DMS 273 (cell line): ENCODE measurements at regions not wholly inside any gene's neighbourhood (a gene's known extent, or its start where the extent isn't known, plus 50 kb on each side); places are given as distances from the start of the nearest gene placed in this dataset.
A peak's percentile ranks its signal among the peaks of the same experiment; 100 is the strongest.
"Not testable (repeated sequence)": the region's sequence is repeated elsewhere in the genome, so short reads cannot be mapped to it uniquely, and the experiment has no call there.

ENCODE experiments used
- DNase-seq: peaks from one replicate; lab custom pipeline; 2025; ENCODE audit not compliant: unreplicated experiment; lab: John Stamatoyannopoulos, UW

DNA sequence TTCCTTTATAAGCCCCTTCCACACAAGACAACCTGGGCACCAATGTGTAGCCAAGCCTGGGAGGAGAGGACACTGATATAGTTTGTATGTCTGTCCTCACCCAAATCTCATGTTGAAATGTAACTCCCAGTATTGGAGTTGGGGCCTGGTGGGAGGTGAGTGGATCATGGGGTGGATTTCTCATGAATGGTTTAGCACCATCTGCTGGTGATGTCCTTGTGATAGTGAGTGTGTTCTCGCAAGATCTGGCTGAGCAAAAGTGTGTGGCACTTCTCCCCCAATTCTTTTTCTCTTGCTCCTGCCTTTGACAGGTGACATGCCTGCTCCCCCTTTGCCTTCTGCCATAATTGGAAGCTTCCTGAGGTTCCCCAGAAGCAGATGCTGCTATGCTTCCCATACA is 135.8 kb downstream of the USP31 start:
- peak; percentile 49 for DNase-seq

DNA sequence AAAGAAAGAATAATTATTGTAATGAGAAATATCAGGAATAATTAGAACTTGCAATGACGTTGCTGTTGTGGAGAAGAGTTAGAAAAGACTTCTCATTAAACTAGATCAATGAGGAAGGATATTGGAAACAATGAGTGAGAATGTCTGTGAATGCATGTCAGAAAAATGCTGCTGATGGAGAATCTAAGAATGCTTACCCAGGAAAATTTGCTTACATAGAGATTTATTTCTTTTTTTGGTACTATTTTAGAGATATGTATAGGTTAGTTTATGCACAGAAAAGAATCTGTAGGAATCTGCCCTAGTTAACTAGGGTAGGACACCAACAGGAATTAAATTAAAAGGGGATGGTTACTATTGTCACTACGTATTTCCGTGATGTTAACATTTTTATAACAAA is 140.2 kb downstream of the USP31 start:
- no peak for DNase-seq

DNA sequence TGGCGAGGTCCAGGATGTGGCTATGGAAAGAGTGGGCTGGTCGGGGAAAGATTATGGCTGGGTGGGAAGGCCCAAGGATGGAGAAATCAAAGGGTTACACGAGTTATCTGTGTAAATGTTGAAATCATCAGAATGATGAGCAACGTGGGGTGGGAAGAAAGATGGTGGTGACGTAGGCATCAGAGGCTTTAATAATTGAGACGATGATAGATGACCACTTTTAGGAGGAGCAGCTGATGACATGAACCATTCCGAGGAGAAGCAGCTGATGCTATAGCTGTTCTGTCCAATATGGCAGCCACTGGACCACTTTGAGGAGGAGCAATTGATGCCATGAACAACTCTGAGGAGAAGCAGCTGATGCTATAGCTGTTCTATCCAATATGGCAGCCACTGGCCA is 141.2 kb downstream of the USP31 start:
- DNase-seq, result no peak

DNA sequence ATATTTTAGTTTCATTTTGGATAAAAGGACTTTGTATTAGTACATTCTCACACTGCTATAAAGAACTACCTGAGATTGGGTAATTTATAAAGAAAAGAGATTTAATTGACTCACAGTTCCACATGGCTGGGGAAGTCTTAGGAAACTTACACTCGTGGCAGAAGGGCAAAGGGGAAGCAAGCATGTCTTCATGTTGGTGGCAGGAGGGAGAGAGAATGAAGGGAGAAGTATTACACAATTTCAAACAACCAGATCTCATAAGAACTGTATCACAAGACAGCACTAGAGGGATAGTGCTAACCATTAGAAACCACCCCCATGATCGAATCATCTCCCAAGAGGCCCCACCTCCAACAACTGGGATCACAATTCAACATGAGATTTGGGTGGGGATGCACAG is 142.9 kb downstream of the USP31 start:
- DNase-seq, result no peak

DNA sequence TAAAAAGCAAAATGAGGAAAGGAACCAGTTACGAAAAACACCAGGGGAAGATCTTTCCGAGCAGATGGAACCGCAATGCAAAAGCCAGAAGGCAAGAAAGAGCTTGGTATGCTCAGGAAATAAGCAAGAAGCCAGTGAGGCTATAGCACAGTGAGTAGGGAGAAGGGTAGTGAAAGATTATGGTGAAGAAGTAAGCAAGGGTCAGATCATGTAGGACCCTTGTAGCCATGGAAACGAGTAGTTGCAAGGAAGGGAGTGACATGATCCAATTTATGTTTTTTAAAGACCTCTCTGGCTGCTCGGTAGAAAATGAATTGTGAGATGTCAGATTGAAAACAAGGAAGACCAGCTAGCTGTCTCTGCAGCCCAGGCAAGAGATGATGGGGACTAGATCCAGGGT is 143.3 kb downstream of the USP31 start:
- DNase-seq, result no peak

DNA sequence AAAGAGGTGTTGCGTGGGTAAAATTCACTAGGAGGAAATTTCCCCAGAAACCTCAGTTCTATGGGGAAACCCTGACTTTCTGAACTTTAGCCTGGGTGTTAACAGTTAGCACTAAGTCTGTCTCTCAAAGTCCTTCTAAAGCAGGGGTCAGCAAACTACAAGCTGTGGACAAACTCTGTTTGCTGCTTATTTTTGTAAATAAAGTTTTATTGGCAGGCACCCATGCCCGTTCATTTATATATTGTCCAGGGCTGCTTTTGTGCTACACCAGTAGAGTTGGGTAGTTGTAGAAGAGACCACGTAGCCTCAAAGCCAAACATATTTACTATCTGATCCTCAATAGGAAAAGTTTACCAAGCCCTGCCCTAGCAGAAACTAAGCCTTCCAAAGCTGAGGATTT is 159.7 kb downstream of the USP31 start:
- no peak for DNase-seq

DNA sequence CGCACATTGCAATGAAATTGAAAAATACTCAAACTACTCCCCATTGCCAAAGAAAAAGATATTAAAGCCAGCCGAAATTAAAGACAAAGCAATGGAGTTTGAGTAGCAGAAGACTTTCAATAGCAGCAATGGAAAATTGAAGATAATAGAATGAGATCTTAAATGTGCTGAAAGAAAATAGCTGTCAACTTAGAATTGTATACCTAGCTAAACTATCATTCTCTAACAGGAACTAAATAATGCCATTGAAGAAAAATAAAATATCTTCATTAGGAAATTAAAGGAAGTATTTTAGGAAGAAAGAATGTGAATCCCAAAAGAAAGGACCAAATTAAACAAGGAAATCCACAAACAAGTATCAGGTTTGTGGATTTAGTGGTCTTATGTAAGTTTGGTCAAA is 165.6 kb downstream of the USP31 start:
- DNase-seq, result no peak

DNA sequence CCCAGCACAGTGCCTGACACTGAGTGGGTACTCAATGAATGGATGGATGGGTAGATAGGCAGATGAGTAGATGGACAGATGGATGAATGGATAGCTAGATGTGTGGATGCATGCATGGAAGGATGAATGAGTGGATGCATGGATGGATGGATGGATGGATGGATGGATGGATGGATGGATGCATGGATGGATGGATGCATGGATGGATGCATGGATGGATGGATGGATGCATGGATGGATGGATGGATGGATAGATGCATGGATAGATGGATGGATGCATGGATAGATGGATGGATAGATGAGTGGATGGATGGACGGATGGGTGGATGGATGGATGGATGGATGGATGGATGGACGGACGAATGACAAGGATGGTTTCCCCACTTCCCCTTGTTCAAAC is 166.6 kb downstream of the HS3ST2 start:
- not testable (repeated sequence) for DNase-seq

DNA sequence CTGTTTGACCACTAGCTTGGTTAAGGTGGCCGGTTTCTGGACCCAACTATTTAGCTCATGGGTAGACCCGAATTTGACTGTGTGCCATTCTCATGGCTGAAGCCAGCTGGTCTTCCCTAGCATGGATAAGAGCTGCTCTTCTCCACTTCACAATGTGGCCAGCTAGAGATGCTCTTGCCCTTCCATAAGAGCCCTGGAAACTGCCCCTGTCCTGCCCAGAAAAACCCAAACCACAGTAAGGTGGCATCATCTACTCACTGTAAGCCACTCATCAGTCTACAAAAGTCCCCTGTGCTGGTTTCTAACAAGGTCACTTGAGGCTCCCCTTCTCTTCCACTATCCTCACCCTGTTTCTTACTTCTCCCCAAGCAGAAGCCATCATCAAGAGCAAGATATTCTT is 165.1 kb downstream of the HS3ST2 start:
- DNase-seq, result no peak

DNA sequence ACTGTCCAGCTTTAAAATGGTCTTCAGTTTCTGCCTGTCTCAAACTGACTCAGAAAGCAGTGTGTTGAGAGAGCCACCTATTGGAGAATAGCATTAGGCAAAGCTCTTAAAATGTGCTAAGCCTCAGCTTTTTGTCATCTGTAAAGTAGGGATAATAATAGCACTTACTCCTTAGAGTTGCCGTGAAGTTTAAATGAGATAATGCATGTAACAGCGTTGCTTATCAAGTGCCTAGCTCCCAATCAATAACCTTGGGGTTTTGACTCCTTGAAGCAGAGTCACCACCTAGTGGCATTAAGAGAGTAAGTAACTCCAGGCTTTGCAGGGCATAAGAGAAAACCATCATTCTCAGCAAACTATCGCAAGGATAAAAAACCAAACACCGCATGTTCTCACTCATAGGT is 163.3 kb downstream of the HS3ST2 start:
- DNase-seq, result peak; percentile 21

DNA sequence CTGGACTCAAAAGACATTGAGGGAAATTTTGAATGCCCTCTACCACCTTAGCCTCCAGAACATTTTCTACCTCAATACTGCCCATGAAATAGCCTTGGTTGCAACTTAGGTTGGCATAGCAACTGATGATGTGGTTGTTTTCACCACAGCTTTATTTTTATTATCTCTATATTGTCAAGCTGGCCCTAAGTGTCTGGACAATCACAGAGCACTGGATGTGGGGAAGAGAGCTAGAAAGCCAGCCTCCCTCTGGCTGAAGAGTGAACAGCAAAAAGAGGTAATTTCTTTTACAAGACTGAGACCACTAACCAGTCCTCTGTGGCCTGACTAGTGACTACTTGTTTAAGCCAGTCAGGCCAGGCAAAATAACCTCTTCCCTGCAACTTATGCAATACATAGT is 159.6 kb downstream of the HS3ST2 start:
- DNase-seq, result no peak

DNA sequence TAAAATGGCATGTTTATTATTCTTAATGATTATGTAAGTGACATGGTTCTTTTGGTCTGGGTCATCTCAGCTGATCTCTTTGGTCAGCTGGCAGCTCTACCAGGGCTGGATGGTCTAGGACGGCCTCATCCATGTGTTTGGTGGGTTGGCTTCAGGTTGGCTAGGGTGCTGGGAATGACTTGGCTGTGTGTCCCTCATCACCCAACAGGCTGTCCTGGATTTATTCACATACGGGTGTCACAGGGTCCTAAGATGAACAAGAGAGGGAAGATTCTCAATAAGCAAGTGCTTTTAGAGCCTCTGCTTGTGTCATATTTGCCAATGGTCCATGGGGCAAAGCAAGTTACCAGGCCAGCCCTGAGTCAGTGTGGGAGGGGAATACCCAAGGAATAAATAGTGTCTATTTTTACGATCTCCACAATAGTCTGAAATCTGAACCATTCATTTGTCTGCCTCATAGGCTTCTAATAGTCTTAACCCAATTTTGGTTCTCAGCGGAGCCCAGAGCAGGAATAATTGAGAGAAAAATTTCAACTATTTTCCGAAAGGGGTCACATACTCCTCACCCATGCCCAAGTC is 157.5 kb downstream of the HS3ST2 start:
- DNase-seq, result no peak

DNA sequence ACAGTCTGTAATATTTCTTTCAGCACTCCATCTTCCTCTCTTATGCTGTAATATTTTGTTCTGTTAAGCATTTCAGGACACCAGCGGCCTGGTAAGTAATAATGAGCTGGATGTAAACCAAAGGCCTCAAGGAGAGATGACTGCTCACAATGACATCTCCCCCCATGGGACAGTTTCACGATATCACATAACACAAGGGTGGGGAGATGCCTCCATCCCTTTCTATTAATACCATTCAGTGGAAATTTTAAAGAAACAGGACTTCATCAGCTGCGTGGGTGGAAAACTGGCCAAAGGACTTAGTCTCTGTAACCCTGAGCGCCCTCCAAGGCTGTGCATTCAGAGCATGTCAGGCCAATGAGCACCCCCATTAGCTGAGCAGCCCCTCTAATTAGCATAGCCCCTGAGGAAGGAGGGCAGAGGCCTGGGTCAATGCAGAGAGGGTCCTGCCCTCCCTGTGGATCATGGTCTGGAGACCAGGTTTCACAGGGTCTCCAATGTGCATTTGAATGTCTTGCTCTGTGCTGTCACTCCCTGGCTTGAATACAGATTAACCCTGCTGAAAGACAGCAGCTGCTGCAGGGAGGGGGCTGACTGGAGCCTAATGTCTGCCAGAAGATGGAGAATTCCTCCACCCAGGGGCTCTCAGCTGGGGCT is 156.4 kb downstream of the HS3ST2 start:
- no peak for DNase-seq

DNA sequence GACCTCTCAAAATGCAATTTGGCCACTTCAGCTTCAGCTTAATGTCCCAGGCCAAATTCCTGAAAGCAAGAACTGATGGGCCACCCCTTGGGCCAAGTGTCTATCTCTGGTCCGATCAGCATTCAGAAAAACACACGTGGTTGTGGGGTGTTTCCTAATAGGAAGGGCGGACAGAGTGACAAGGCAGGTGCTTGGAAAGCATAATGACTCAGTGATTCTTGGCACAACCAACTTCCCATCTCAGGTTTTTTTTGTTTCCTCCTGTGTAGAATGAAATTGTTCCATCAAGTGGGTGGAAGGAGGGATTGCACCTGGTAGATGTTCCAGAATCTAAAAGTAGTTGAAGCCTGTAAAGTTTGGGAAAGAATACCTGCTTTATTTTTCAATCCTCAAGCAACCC is 155.6 kb downstream of the HS3ST2 start:
- no peak for DNase-seq

DNA sequence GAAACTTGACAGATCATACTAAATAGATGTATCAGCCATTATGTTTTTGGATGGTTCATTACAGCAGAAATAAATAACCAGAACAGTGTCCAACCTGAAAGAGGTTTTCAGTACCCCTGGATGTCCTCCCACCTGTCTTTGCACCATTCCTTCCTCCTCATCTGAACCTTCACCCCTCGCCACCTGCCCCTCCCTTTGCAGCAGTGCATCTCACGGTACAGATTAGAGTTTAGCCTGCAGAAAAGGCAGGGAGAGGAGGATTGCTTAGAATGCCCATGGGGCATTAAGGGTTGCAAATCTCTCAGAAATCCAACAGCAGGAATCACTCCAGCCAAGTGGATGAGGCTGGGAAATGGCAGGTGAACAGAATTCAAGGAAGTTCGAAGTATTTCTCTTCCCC is 155.0 kb downstream of the HS3ST2 start:
- DNase-seq, result no peak

DNA sequence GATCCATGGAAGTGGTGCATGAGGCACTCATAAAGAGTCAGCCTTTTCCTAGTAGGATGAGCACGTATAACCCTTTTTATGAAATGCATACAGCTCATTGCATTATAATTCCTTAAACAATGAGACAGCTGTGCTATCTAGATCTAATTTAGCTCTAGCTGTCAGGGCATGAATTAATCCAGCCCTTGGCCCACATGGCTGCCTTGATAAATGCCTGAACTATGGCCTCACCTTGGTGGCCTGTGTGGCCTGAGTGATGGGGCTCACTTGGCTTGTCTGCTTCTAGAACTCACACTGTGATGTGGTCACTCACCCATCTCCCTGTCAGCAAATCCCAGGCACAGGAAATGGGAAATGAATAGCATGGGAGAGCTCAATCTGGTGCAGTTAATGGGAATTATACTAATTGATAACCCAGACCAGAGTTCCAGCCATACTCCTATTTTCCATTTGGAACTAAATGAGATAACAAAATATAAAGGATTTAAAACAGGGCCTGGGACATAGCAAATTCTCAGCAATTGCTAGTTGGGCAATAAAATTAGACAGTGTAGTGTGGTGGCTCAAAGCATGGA is 153.6 kb downstream of the HS3ST2 start:
- no peak for DNase-seq
